AG09309 (cell line): ENCODE measurements at regions not wholly inside any gene's neighbourhood (a gene's known extent, or its start where the extent isn't known, plus 50 kb on each side); places are given as distances from the start of the nearest gene placed in this dataset.

Experiments used
- DNase-seq: peaks from one replicate; pipeline ENCODE4 v3.0.0-alpha.2; 2010; ENCODE audit warnings: low read depth
- H3K4me3 ChIP-seq: 2 replicates; pipeline ENCODE4 v1.5.1; 2011; ENCODE audit warnings: mild to moderate bottlenecking, low read depth, low read length, moderate library complexity; ENCODE audit not compliant: control insufficient read depth
- TF ChIP-seq, protein P1 (sequence below): IDR thresholded peaks from 2 replicates; pipeline ENCODE4 v1.5.1; 2011; ENCODE audit warnings: mild to moderate bottlenecking, low read depth, low read length, inconsistent platforms; ENCODE audit not compliant: insufficient read depth, control insufficient read depth; ENCODE audit errors: missing control alignments

DNA sequence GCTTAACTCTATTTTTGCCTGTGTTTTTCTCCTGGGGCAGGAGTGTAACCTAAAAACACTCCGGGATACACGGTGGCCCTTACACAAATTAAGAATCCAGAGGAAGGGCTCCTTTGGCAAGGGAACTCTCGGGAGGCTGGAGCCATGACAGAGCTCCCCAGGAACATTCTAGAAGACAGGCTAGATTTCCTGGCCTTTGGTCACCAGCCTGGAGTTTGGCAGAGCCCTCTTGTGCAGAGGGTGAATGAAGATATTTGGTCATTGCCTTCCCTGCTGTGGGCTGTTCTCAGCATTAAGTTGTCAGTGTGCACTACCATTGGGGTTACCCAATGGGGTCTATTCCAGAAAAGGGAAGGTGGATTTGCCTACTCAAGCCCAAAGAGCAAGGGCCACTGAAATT lies 53.8 kb upstream of the LNX1 start:
- TF ChIP-seq, protein P1, sequence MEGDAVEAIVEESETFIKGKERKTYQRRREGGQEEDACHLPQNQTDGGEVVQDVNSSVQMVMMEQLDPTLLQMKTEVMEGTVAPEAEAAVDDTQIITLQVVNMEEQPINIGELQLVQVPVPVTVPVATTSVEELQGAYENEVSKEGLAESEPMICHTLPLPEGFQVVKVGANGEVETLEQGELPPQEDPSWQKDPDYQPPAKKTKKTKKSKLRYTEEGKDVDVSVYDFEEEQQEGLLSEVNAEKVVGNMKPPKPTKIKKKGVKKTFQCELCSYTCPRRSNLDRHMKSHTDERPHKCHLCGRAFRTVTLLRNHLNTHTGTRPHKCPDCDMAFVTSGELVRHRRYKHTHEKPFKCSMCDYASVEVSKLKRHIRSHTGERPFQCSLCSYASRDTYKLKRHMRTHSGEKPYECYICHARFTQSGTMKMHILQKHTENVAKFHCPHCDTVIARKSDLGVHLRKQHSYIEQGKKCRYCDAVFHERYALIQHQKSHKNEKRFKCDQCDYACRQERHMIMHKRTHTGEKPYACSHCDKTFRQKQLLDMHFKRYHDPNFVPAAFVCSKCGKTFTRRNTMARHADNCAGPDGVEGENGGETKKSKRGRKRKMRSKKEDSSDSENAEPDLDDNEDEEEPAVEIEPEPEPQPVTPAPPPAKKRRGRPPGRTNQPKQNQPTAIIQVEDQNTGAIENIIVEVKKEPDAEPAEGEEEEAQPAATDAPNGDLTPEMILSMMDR: no peak
- DNase-seq: no peak
- no peak overlapping the region for H3K4me3 ChIP-seq

DNA sequence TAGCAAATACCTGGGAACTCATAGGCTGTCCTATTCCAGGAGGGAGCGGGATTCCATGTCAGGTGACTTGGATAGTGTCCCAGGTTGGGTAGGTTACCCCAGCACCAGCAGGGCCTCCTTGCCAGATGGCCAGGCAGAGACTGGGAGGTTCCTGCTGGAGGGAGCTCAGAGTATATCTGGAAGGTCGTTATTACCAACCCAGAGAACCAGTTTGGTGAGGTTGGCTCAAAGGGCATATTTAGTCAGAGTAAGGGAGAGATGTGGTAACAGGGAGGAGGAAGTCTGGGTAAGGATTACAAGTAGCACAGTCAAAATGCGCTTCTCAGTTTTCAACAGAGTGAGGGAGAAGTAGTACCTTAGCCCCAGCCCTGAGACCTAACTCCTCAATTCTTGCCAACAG lies 53.3 kb upstream of the LNX1 start:
- no peak overlapping the region for H3K4me3 ChIP-seq
- no peak for DNase-seq
- TF ChIP-seq, protein P1: no peak
